IMR-90 (cell line): ENCODE measurements at regions not wholly inside any gene's neighbourhood (a gene's known extent, or its start where the extent isn't known, plus 50 kb on each side); places are given as distances from the start of the nearest gene placed in this dataset.

Experiments used
- ATAC-seq: fragments of 200-7000 bp; cut with Tn5 transposase; 2 replicates; pipeline ENCODE4 v1.9.1; 2020; ENCODE audit warnings: low read depth, mild to moderate bottlenecking, moderate library complexity
- BruUV-seq: library from RNA; stranded (reverse); fragments of 400-500 nt; replicated peaks from 2 replicates; lab custom pipeline; 2021; lab: Mats Ljungman, UMichigan
- CTCF ChIA-PET: fragments of 300-600 bp; formaldehyde crosslinking; extraction: SDS; loops from one replicate; lab custom pipeline; 2021; ENCODE audit warnings: antibody characterized with exemption; lab: Yijun Ruan, JAX
- POLR2A ChIA-PET: fragments of 300-600 bp; sonication (Branson Sonifier 250); formaldehyde crosslinking; loops from one replicate; lab custom pipeline; 2022; ENCODE audit warnings: antibody characterized with exemption; ENCODE audit not compliant: unreplicated experiment; lab: Charles Lee
- DNase-seq: peaks from one replicate; pipeline ENCODE4 v3.0.0; 2013
- H2AFZ ChIP-seq: replicated peaks from 2 replicates; pipeline ENCODE3; 2013; ENCODE audit warnings: low read length, mild to moderate bottlenecking; ENCODE audit not compliant: poor library complexity
- H2AK5ac ChIP-seq: 2 replicates; pipeline ENCODE4 v1.6.1; 2013; ENCODE audit warnings: low read depth, low read length, inconsistent platforms
- H2AK9ac ChIP-seq: replicated peaks from 2 replicates; pipeline ENCODE3; 2013; ENCODE audit warnings: mild to moderate bottlenecking, low read depth, low read length, moderate library complexity; ENCODE audit not compliant: poor library complexity
- H2BK120ac ChIP-seq: 2 replicates; pipeline ENCODE4 v1.6.1; 2013; ENCODE audit warnings: low read depth, low read length, inconsistent platforms
- H2BK15ac ChIP-seq: 3 replicates; pipeline ENCODE4 v1.6.1; 2013; ENCODE audit warnings: low read depth, low read length, inconsistent platforms
- H2BK20ac ChIP-seq: 2 replicates; pipeline ENCODE4 v1.6.1; 2013; ENCODE audit warnings: low read depth, mild to moderate bottlenecking, inconsistent platforms, low read length, moderate library complexity
- H2BK5ac ChIP-seq: 2 replicates; pipeline ENCODE4 v1.6.1; 2013; ENCODE audit warnings: mild to moderate bottlenecking, low read depth, low read length, inconsistent platforms; ENCODE audit not compliant: poor library complexity, severe bottlenecking
- H3K14ac ChIP-seq: replicated peaks from 2 replicates; pipeline ENCODE4 v1.6.1; 2013; ENCODE audit warnings: low read depth, low read length, inconsistent platforms
- H3K18ac ChIP-seq: 2 replicates; pipeline ENCODE4 v1.6.1; 2013; ENCODE audit warnings: low read depth, low read length, control low read depth
- H3K23ac ChIP-seq: 2 replicates; pipeline ENCODE4 v1.6.1; 2013; ENCODE audit warnings: low read depth, low read length, inconsistent platforms
- H3K27ac ChIP-seq: 2 replicates; pipeline ENCODE4 v1.5.1; 2013; ENCODE audit warnings: mild to moderate bottlenecking, control low read depth, low read length; ENCODE audit not compliant: insufficient read depth
- H3K27me3 ChIP-seq: 2 replicates; pipeline ENCODE4 v1.6.1; 2013; ENCODE audit warnings: low read length; ENCODE audit not compliant: control insufficient read depth, insufficient read depth
- H3K36me3 ChIP-seq: 2 replicates; pipeline ENCODE4 v1.6.1; 2013; ENCODE audit warnings: low read length, mixed read lengths; ENCODE audit not compliant: control insufficient read depth, insufficient read depth
- H3K4ac ChIP-seq: 2 replicates; pipeline ENCODE4 v1.6.1; 2013; ENCODE audit warnings: low read depth, low read length, inconsistent platforms
- H3K4me1 ChIP-seq: 2 replicates; pipeline ENCODE4 v1.6.1; 2013; ENCODE audit warnings: low read length, mixed read lengths; ENCODE audit not compliant: control insufficient read depth, insufficient read depth
- H3K4me2 ChIP-seq: 2 replicates; pipeline ENCODE4 v1.6.1; 2013; ENCODE audit warnings: low read depth, mild to moderate bottlenecking, control low read depth, low read length, moderate library complexity
- H3K4me3 ChIP-seq: 2 replicates; pipeline ENCODE4 v1.5.1; 2013; ENCODE audit warnings: low read depth, mild to moderate bottlenecking, control low read depth, low read length, moderate library complexity; ENCODE audit not compliant: insufficient read depth
- H3K56ac ChIP-seq: 2 replicates; pipeline ENCODE4 v1.6.1; 2013; ENCODE audit warnings: low read length, inconsistent platforms; ENCODE audit not compliant: insufficient read depth; ENCODE audit errors: extremely low read depth
- H3K79me1 ChIP-seq, 2 experiments: 2 replicates each; pipeline ENCODE4 v1.6.1; 2013; ENCODE audit warnings: low read length in 2 of 2, inconsistent platforms in 1 of 2, low read depth in 1 of 2
- H3K9ac ChIP-seq: 2 replicates; pipeline ENCODE4 v1.6.1; 2013; ENCODE audit warnings: low read depth, low read length, control low read depth
- H3K9me1 ChIP-seq: 2 replicates; pipeline ENCODE4 v1.6.1; 2013; ENCODE audit warnings: low read length, inconsistent platforms; ENCODE audit not compliant: insufficient read depth
- H3K9me3 ChIP-seq: 2 replicates; pipeline ENCODE4 v1.6.1; 2013; ENCODE audit warnings: low read length; ENCODE audit not compliant: control insufficient read depth, insufficient read depth
- H4K20me1 ChIP-seq: 2 replicates; pipeline ENCODE4 v1.6.1; 2013; ENCODE audit warnings: low read length, inconsistent platforms; ENCODE audit not compliant: insufficient read depth
- H4K5ac ChIP-seq: 2 replicates; pipeline ENCODE4 v1.6.1; 2013; ENCODE audit warnings: mild to moderate bottlenecking, low read depth, low read length, control low read depth
- H4K8ac ChIP-seq, 2 experiments: 2 replicates each; pipeline ENCODE4 v1.6.1; 2013; ENCODE audit warnings: low read depth in 2 of 2, low read length in 2 of 2, control low read depth in 1 of 2, inconsistent platforms in 1 of 2
- H4K91ac ChIP-seq: 2 replicates; pipeline ENCODE4 v1.6.1; 2013; ENCODE audit warnings: low read depth, low read length, inconsistent platforms; ENCODE audit not compliant: insufficient read depth
- CTCF ChIP-seq: conservative IDR thresholded peaks from 2 replicates; pipeline ENCODE4 v1.5.1; 2012; ENCODE audit warnings: mild to moderate bottlenecking, low read depth, low read length, improper control_type of control experiment
- RFX5 ChIP-seq: IDR thresholded peaks from 2 replicates; pipeline ENCODE4 v1.8.0; 2012; ENCODE audit warnings: low read depth, mild to moderate bottlenecking, low read length, moderate library complexity
- WGBS, 2 experiments: methylation state at CpG; one replicate each; pipeline versions ENCODE4 v1.1.5 to v1.1.7; 2013; ENCODE audit warnings: missing lambda C conversion rate in 2 of 2; ENCODE audit not compliant: insufficient read length in 1 of 2; ENCODE audit errors: extremely low coverage in 2 of 2; 5-methylcytosine and 5-hydroxymethylcytosine counted together
- dilution Hi-C: fragments of 300-500 bp; cut with HindIII; formaldehyde crosslinking; loops from one replicate; pipeline ENCODE4 v1.14.3; 2018; ENCODE audit warnings: low sequenced_read_pairs; ENCODE audit not compliant: unreplicated experiment
- in situ Hi-C: fragments of 300-500 bp; cut with MboI; formaldehyde crosslinking; loops from 3 replicates; pipeline ENCODE4 v1.14.3; 2019; ENCODE audit warnings: low sequenced_read_pairs, inconsistent platforms, mixed read lengths
- intact Hi-C: fragments of 100-400 bp; cut with micrococcal nuclease; formaldehyde crosslinking; loops from 2 replicates; pipeline ENCODE4 v1.10.0; 2022

GRCh38 chrX:128816919-128817318, 706.4 kb downstream of the SMARCA1 start:
- dilution Hi-C loops (no loop called here), in situ Hi-C loops (no loop called here), intact Hi-C loops (no loop called here)
- Histone ChIP-seq H3K36me3 (no peaks in the 10 kb centered on the region), H3K4me2 (no peak overlapping the region), H2BK20ac (no peak overlapping the region), H3K56ac (no peak overlapping the region), H3K4me3 (no peak overlapping the region), H3K18ac (no peak overlapping the region), H2AFZ (no peak overlapping the region), H3K4me1 (no peaks in the 10 kb centered on the region), H3K4ac (no peak overlapping the region), H3K9ac (no peak overlapping the region), H2BK120ac (no peak overlapping the region), H3K9me1 (no peaks in the 10 kb centered on the region), H4K20me1 (no peaks in the 10 kb centered on the region), H3K79me1 (no peaks in the 10 kb centered on the region), H3K23ac (no peak overlapping the region), H2AK5ac (no peak overlapping the region), H3K27ac (no peak overlapping the region), H2BK5ac (no peak overlapping the region), H4K5ac (no peak overlapping the region), H2AK9ac (no peak overlapping the region), H3K9me3 (no peaks in the 10 kb centered on the region), H4K8ac (no peak overlapping the region), H3K27me3 (no peaks in the 10 kb centered on the region), H2BK15ac (no peak overlapping the region), H4K91ac (no peak overlapping the region), H3K14ac (no peak overlapping the region)
- no TSS peak for BruUV-seq
- no CpG with 5 or more reads among the region's 3 CpGs for WGBS, 2 experiments
- CTCF ChIA-PET, result no interaction called here
- POLR2A ChIA-PET, result no interaction called here
- DNase-seq, result no peak
- ATAC-seq, result no peak
- TF ChIP-seq RFX5 (no peak), CTCF (0 out of 2 replicates have a peak, but pooled peaks have one; percentile 2)
